Stomach (tissue), 4 donors: ENCODE measurements at regions not wholly inside any gene's neighbourhood (a gene's known extent, or its start where the extent isn't known, plus 50 kb on each side); places are given as distances from the start of the nearest gene placed in this dataset.

ENCODE experiments used
- CTCF ChIP-seq, 7 experiments: fragments of 450-650 bp in 4 of 7; fragments of 200-600 bp in 3 of 7; sonication (generic) in 3 of 7; IDR thresholded peaks; one replicate each; pipeline ENCODE4 v1.5.1; 2016 to 2019; ENCODE audit warnings: antibody characterized with exemption in 7 of 7, control low read depth in 2 of 7, mild to moderate bottlenecking in 1 of 7
- POLR2A ChIP-seq, 4 donors: fragments of 450-650 bp; IDR thresholded peaks; one replicate each; pipeline ENCODE4 v1.6.1; 2016; ENCODE audit warnings: antibody characterized with exemption in 4 of 4, control low read depth in 2 of 4, mild to moderate bottlenecking in 1 of 4, moderate library complexity in 1 of 4

- no peak for TF ChIP-seq POLR2A (IDR thresholded peaks at IDR 0.05)
- no peak for TF ChIP-seq CTCF (IDR thresholded peaks at IDR 0.05)
Observed at GRCh38 chr19:30686826-30687566, 314.8 kb downstream of the ZNF536 start.
